Fibroblast of skin of right biceps (primary cell): ENCODE measurements at regions not wholly inside any gene's neighbourhood (a gene's known extent, or its start where the extent isn't known, plus 50 kb on each side); places are given as distances from the start of the nearest gene placed in this dataset.

Experiments
- DNase-seq: peaks from one replicate; pipeline ENCODE4 v3.0.0-alpha.2; 2013

DNA sequence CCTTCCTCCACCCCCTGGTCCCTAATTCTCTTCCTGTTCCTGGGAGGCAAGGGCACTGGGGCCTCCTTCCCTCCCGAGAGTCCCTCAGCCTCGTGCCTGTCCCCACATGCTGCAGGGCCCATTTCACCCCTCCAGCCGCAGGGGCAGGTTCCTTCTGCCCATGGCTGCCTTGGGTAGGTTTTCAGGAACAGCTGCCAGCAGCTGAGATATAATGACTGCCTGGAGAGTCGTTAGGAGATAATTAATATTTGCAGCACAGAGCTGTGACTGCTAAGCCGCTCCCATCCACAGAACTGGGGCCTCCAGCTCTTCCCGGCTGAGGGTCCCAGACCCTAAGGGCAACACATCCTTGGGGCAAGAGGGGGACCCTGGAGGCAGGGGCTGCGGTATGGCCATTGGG, 211.9 kb upstream of the LHX5 start:
- no peak for DNase-seq

DNA sequence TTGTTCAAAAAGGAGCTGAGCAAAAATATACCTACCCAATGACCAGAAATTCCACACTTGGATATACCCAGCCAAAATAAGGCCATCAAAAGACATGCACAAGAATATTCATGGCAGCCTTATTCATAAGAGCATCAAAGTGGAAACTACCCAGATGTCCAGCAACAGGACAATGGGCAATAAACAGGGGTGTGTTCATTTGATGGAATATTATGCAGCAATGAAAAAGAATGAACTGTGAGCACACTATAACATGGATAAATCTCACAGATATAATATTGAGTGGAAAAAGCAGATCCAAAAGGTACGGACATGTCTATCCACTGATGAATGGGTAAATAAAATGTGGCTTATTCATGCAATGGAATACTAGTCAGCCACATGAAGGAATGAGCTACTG, 209.2 kb upstream of the LHX5 start:
- no peak for DNase-seq

DNA sequence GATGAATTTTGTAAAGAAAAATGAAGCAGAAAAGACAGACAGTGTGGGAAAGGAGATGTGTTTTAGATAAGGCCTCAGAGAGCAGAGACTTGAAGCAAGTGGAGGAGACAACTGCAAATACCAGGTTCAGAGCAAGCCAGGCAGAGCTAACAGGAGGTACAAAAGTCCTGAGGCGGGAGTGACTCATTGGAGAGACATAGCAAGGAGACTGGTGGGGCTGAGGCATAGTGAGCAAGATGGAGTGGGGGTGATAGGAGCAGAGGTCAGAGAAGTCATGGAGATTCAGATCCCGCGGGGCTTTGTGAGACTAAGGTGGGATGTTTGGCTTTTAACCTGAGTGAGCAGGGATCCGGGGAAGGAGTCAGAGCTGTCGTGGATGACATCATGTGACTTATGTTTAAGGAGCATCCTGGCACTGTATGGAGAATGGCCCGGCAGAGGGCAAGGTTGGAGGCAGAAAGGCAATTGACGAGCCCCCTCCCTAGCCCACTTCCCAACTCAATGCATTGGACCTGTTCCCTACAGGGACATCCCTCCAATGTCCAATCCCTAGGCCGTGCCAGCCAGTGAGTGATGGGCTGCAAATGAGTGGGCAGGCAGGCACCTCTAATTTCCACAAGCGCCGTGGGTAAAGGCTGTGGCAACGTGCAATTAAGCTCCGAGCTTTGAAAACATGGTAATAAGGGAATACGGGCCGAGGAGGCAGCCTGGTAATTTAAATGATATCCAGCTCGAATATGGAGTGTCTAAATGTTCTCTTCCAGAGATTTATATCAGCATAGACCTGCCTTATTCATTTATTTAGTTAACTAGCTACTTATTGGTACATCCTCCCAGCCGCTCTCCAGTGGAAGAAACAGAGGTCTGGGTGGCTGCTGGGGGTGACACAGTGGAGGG, 206.8 kb upstream of the LHX5 start:
- no peak for DNase-seq

DNA sequence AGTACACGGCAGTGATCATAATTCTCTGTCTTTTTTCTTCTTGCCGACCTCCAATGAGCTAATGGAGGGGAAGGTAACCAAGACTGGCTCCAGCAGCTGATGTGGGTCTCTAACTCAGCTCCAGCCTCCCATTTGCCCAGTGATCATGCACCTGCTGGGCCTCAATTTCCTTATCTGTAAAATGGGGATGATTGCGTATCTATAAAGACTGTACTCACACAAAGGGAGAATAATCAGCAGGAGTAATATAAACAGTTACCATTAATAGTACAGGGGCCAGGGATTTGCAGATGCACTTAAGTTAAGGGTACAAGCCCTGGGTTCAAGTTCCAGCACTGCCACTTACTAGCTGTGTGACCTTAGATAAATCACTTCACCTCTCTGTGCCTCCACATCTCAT, 204.9 kb upstream of the LHX5 start:
- DNase-seq: no peak

DNA sequence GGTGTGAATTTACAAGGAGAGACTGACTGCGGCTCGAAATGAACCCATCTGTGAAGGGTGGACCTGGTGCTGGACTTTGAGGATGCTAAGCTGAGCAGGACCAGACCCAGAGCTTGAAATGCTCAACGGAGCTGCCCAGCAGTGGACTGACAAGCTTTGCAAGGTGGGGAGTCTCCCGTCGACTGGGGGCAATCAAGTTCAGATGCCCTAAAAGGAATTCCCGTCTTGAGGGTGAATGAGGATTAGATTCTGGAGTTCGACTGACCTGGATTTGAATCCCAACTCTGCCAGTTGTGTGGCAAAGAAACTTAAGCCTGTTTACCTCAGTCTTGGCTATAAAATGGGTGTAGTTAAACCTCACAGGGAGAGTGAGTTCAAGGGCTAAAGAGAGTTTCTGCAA, 204.4 kb upstream of the LHX5 start:
- DNase-seq: no peak

DNA sequence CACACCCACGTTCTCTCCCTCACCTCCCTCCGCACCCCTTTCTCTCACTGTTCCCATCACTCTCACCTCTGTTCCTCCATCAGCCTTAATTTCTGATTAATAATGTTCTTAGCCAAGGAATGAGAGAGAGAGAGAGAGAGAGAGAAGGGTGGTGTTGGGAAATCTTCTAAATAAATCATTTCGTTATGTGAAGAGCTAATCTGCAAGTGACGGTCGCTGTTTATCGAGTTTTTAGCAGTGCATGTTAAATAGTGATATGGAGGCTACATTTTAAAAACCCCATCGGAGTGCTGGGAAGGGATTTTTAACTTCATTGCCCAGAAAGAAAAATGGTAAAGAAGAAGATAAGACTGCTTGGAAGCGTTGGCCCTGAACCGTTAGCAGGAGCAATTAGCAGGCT, 203.3 kb upstream of the LHX5 start:
- no peak for DNase-seq

DNA sequence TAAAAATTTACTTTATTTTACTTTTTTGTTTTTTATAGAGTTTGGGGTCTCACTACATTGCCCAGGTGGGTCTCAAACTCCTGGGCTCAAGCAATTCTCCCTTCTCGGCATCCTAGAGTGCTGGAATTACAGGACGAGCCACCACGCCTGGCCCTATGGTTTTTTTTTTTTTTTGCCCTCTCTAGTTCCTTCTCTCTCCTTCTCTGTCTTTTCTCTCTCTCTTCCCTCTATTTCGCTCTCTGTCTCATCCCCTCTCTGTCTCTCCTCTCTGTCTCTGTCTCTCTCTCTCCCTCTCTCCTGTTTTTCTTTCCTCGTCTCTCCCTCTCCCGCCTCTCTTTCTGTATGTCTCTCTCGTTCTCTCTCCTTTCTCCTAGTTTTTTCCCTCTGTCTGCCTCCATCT, 202.6 kb upstream of the LHX5 start:
- DNase-seq: no peak

DNA sequence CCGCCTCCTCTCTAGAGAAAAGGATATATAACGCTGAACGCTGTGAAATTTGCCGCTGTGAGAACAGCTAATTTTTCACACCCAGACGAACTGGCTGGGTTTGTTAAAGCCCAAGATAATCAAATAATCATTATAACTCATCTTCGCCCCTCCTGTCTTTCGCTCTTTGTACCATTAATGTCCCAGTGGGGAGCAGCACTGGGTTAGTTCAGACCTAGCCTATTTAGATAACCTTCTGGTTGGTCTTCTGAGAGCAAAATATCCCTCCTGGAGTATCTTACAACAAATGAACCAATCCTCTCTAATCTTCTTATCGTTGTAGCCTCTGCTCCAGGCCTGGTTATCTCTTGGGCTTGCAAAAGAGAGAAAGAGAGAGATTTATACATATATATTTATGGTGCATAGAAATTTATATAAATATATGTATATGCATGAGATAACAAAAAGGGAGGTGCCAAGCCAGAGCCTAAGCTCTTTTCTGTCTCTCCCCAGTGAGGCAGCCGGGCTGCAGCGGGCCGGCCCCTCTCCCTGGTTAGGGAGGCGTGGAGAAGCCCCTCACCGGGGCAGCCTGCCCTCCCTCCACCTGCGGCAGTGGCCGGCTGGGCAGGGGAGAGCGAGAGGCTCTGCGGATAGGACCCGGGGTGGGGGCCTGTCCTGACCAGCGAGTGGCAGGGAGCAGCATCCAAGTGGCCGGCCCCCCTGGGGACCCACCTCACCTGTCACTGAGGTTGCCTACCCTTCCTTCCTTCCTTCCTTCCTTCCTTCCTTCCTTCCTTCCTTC, 202.0 kb upstream of the LHX5 start:
- DNase-seq: no peak

DNA sequence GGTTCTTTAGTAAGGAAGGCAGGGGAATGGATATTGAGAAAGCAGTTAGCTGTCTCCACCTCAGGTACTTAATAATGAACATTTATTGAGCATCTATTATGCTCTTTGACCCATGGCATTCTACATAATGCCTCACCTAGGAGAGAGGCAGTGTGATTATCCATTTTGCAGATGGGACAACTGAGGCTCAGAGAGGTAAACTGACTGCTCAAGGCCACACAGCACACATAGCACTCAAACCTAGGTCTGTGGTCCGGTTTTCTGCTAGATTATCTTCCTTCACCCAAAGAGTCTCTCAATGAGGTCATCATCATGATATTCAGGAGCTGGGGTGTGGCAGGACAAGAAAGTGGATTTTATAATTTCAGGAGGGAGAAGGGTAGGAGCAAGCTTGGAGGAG, 199.1 kb upstream of the LHX5 start:
- DNase-seq: no peak

DNA sequence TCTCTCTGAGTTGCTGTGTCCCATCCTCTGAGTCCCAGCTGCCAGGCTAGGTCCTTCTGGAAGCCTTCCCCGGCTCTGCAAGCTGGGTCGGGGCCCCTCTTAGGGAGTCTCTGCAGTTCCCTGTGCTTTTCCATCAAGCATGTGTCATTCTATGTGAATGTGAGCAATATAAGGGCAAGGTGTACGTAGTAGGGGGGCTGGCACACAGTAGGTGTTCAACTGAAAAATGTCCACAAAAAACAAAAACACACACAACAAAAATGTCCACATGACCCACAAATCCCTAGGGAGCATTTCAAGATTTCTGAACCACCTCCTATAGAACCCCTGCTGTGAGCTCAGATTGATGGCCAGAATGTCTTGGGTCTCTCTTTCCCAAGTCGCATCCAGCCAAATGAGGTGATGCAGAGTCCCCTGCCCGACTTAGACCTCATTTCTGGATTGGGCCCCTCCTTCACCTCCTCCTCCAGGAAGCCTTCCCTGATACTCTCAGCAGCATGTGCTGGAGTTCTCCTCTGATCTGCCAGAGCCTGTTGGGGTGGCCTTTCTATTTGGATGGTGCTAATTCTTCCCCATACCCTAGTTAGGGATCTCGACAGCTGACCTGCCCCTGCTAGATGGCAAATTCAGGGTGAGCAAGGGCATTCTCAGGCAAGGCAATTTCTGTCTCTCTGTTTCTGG, 196.1 kb upstream of the LHX5 start:
- no peak for DNase-seq

DNA sequence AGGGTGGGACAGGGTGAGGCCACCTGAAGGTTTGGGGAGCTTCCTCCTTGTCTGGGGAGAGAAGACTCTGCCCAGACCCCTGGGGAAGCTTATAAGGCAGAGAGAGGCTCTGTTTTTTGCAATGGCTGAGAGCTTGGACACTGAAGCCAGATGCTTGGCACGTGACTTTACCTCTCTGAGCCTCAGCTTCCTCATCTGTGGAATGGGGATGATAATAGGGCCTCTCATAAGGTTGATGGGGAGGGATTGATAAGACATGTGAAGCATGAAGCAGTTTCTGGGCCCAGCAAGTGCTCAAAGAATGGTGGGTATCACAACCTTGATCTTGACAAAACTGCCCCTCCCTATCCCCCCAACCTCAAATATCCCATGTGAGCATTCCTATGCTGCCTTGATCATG, 195.4 kb upstream of the LHX5 start:
- DNase-seq: no peak

DNA sequence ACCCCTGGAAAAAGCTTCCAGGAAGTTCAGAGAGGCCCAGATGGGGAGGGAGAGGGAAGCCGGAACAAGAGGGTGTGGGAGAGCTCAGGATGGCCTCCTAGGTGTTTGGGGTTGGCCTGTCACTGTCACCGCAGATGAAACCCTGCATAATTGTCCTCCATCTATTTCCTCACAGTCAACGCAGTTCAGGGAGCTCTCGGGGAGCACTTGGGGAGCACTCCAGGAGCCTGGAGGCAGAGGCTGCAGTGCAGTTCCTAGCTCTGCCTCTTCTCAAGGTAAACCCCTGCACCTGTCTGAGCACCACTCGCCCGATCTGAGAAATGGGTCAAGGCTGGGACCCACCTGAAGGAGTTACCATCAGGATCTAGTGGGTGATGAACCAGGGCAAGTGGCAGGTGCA, 194.6 kb upstream of the LHX5 start:
- DNase-seq: no peak

DNA sequence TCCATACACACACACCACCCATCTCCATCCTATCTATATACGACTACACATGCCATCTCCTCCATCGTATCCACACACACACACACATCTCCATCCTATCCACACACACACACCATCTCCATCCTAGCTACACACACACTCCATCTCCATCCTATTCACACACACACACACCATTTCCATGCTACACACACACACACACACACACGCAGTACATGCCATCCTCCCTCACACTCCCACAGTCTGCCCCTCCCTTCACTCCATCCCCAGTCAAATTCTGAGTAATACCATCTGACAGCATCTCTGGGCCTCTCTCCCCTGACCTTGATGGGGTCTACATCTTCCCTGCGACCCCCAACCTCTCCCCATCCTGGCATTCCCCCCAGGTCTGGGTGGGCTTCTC, 193.8 kb upstream of the LHX5 start:
- DNase-seq: no peak

DNA sequence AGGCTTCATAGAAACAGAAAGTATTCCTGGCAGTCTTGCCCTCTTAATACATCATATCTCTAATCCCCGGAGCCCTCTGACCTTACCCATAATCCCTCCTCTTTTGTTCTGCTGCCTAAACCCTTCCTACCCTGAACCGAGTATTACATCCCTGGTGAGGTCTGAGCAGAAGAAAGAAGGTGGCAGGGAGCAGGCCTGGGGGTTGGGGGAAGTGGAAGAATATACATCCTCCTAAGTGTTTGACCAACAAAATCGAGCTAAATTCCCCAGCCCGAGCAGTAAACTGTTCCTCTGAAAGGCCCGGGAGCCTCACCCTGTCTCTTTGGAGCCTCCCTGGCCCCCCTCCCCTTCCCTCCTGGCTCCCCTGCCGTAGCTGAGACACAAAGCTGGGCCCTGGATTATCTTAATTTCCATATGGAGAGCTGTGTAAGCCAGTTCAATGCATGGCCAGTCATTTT, 192.6 kb upstream of the LHX5 start:
- DNase-seq: no peak

DNA sequence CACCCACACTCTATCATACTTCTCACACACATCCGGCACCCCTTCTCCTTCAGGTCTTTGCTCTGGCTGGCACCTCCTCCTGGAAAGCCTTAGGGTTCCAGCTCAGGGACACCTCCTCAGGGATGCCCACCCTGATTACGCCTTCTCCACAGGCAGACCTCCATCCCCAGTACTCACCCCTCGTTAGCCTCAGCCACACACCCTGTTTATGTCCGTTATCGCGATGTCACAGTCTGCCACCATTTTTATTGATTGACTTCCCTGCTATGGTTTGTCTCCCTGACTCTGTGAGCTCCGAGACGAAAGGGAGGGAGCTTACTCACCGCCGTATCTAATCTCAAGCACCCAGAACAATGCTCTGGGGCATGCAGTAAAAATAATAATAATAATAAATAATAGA, 191.7 kb upstream of the LHX5 start:
- no peak for DNase-seq

DNA sequence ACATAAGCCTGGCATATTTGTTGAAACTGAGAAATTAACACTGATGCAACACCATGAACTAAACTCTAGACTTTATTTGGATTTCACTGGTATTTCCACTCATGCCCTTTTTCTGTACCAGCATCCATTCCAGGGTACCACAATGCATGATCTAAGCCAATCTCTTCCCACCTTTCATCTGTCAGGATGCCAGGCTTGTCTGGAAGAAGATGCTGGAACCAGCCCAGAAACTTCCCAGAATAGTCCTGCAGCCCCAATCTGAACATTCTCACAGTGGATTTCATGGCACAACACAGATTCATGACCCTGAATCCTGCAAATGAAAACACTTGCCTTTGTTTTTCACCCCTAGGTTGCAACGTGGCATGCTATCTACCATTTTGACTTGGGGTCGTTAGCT, 189.3 kb upstream of the LHX5 start:
- no peak for DNase-seq

DNA sequence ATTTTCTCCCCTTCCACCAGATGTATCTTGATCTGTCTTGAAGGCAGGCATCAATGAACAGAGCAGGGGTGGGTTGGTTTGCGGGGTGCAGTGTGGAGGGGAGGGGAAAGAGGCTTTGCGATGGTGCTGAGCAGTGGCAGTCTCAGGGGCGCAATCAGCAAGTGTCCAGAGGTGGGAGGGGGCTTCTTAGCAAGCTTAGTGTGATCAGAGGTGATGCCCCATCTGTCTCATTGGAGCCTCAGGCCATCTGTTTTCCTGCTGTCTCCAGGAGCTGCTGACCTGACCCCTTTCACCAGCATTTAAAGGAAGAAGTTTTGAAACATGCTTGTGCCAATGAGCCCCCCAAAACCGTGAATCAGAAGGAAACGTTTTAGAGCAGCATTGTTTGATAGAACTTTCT, 187.7 kb upstream of the LHX5 start:
- DNase-seq: no peak

DNA sequence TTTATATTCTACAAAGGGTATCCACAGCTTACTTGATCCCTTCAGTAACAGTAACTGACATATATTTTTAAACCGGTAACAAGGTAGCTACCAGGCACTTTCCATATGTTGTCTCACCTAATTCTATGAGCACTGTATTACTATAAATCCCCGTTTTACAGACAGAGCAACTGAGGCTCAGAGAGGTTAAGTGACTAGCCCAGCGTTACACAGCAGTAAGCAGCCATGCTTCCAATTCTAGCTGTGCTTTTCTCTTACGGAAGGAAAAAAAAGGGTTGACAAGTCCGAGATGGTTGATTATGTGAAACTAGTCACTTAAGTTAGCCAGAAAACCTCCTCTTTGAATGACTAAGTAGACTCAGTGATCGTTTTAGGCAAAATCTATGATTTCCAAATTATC, 187.3 kb upstream of the LHX5 start:
- DNase-seq: no peak

DNA sequence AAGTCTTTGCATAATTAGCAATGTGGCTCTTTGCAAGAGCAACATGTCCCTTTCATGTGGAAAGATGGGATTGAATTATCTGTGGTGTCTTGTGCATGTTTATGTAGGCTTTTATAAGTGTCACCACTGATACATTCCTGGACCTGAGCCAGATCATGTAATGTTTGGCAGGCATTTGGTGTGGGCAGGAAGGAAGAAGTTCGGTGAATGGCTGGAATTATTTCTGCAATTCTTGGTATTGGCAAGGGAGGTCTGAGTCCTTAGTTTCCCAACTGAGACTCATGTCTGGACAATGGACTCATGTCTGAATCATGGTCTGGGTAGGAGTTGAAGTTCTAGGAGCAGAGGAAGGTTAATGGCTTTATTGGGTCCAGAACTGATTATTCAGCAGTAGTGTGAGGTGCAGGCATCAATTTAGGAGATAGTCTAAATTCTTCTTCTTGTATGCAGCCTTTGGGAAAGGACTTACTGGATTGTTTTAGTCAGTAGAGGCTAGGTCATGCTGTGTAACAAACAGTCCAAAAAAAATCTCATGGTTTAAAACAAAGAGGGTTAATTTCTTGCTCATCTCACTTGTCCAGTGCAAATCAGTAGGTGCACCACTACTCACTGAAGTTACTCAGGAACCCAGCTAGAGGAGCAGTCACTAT, 186.5 kb upstream of the LHX5 start:
- peak; percentile 3 for DNase-seq

DNA sequence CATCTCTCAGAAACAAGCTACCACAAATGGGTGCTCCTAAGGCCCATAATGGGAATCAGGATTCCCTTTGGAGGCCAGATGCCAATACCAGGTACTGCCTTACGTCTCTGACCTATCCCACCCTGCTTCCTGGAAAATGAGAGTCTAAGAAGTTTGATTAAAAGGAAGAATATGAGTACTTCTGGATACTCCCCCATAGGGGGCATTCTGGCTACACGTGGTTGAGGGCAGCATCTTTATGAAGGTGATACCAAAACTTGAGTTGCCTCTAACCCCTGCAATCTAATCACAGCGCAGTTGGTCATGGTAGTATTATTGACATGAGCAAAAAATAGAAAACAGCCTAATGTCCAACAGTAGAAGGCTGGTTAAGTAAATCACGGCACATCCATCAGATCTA, 184.2 kb upstream of the LHX5 start:
- no peak for DNase-seq

DNA sequence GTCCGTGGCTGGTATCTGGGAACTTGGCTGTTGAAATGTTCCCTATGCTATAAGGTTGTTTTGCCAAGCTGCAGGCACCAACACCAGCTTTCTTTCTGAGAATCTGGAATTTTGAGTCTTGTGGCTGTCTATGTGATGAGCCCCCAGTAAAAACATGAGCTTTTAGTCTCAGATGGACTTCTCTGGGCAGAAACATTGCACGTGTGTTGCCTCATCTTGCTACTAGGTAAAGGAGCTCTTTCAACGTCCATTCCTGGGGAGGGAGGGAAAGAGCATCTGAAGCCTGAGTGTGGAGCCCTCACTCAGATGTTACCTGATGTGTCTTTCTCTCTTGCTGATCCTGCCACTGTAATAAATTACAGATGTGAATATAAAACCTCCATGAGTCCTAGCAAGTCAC, 183.8 kb upstream of the LHX5 start:
- no peak for DNase-seq

DNA sequence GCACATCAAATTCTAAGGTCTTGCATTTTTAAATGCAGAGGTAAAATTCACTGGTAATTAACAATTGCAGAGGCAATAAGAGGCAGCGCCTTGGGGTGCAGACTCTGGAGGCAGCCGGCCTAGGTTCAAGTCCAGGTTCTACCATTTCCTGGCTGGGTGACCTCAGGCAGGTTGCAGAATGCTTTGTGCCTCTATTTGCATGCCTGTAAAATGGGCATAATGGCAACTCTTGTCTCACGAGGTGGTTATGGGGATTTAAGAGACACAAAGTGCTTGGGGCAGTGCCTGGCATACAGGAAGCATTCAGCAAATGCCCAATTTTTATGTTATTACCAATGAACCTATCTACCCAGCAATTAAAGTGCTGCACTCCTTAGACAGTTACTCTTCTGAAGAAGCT, 180.0 kb upstream of the LHX5 start:
- no peak for DNase-seq

DNA sequence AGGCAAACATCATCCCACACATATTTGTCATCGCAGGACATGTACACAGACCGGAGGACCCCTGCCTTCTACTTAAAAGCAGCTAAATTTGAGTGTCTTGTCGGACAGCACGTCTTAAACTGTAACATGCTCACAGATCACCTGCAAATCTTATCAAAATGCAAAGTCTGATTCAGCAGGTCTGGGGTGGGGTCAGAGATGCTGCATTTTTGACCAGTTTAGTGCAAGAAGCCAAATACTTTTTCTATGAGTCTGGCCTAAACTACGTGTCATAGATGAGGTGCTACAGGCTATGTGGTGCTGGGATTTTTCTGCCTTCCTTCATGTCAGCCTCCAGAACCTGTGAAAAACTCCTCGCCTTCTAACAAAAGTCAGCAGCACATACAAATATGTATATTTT, 178.8 kb upstream of the LHX5 start:
- DNase-seq: no peak
